ENCODE measurements at regions not wholly inside any gene's neighbourhood (a gene's known extent, or its start where the extent isn't known, plus 50 kb on each side); places are given as distances from the start of the nearest gene placed in this dataset.

DNA sequence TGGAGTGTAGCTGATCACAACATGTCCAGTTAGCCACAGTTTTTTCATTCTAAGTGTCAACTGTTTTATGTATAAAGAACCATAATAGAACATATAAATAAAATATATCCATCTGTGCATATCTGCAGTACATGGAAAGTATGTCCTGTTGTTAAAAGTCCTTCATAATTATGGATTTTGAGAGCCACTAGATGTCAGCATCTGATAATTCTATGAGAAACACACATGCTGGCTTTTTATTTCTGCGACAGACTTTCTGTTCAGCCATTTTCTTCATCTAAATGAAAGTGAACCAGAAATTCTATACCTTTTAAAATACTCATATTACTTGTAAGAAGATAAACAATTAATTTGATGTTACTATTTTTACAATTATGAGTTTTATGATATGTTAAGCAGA is 251.5 kb downstream of the GPM6A start:
- no peak for DNase-seq

DNA sequence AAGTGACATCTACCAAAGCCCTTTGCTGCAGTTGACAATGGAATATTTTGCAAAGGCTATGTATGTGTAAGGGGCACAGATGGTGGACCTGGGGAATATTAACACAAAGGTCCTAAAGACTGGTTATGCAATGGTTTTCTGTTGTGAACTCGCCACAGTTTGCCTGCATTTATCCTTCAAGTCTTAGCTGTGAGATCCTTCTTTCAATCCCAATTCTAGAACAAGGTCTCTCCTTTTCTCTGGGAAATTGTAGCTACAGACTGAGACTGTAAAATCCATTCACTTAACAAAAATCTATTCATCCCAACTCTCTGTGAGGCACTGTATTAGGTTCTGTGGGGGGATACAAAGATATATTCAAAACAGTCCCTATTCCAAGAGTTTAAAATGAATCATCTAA is 250.4 kb downstream of the GPM6A start:
- no peak for DNase-seq

DNA sequence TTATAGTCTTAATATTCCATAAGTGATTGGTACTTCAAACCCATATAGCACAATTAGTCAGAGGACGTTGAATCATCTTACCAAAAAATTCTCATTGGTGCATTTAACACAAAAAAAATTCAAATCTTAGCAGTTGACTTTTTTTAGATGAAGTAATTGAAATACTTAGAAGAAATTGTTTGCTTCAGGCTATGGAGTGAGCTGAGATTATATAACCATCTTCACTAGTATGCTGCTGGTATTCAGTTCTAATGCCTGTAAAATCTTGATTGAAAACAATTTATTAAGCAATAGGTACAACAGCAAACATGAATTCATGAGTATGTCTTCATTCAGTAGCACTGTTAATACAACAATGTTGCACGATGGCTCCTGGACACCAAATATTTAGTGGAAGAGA is 250.0 kb downstream of the GPM6A start:
- DNase-seq = no peak

DNA sequence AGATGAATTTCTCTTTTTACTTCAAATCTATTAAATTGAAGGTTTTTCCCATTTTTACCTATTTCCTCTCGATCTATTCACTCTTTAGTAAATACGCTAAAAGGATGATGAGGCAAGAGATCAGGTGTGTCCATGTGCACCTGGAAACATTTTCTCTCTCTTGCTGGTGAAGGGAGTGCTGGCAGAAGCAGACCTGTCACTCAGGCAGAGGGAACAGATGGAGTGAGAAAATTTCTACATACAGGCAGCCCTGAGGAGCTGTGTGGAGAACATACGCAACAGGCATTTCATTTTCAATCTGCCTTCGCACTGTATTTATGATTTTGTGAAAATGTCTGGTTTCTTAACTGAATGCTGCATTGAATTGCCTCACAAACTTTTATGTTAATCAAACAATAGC is 249.5 kb downstream of the GPM6A start:
- no peak for DNase-seq

All from DMS 273 treated with DMSO at 0.1 percent for 48 hours (cell line).